PC-9 (cell line): ENCODE measurements at regions not wholly inside any gene's neighbourhood (a gene's known extent, or its start where the extent isn't known, plus 50 kb on each side); places are given as distances from the start of the nearest gene placed in this dataset.

Experiments
- BruUV-seq: library from RNA; stranded (reverse); fragments of 400-500 nt; replicated peaks from 2 replicates; lab custom pipeline; 2021; lab: Mats Ljungman, UMichigan
- CTCF ChIA-PET: fragments of 300-600 bp; sonication (Branson Sonifier 250); formaldehyde crosslinking; loops from one replicate; lab custom pipeline; 2022; ENCODE audit warnings: antibody characterized with exemption; lab: Charles Lee
- POLR2A ChIA-PET: fragments of 300-600 bp; sonication (Branson Sonifier 250); formaldehyde crosslinking; loops from one replicate; lab custom pipeline; 2022; ENCODE audit warnings: antibody characterized with exemption; ENCODE audit not compliant: unreplicated experiment; lab: Charles Lee
- DNase-seq, 2 experiments: peaks; one replicate each; pipeline versions ENCODE4 v3.0.0 to v3.0.0-alpha.2; 2015 to 2022; ENCODE audit warnings: mixed read lengths in 1 of 2
- H2AFZ ChIP-seq: fragments of 200-600 bp; sonication (generic); 2 replicates; pipeline ENCODE4 v1.8.1; 2017; ENCODE audit warnings: antibody characterized with exemption
- H3F3A ChIP-seq: fragments of 200-600 bp; sonication (generic); 2 replicates; pipeline ENCODE4 v1.8.1; 2017; ENCODE audit warnings: antibody characterized with exemption, mild to moderate bottlenecking, low read depth; ENCODE audit not compliant: insufficient read depth
- H3K27ac ChIP-seq: fragments of 200-600 bp; sonication (generic); 2 replicates; pipeline ENCODE4 v1.6.1; 2016; ENCODE audit warnings: mixed run types
- H3K27me3 ChIP-seq: fragments of 200-600 bp; sonication (generic); 2 replicates; pipeline ENCODE4 v1.6.1; 2016; ENCODE audit warnings: low read depth, mixed run types; ENCODE audit not compliant: insufficient read depth
- H3K36me3 ChIP-seq: fragments of 200-600 bp; sonication (generic); 2 replicates; pipeline ENCODE4 v1.6.1; 2016; ENCODE audit warnings: low read depth, mixed run types
- H3K4me1 ChIP-seq: fragments of 200-600 bp; sonication (generic); replicated peaks from 2 replicates; pipeline ENCODE4 v1.6.1; 2016; ENCODE audit warnings: mixed run types; ENCODE audit not compliant: insufficient read depth
- H3K4me2 ChIP-seq: fragments of 200-600 bp; sonication (generic); 2 replicates; pipeline ENCODE4 v1.6.1; 2017; ENCODE audit warnings: mixed run types
- H3K4me3 ChIP-seq: fragments of 200-600 bp; sonication (generic); 2 replicates; pipeline ENCODE4 v1.6.1; 2016; ENCODE audit warnings: mixed run types
- H3K79me2 ChIP-seq: fragments of 200-600 bp; sonication (generic); 2 replicates; pipeline ENCODE4 v1.6.1; 2017; ENCODE audit warnings: low read depth, mixed run types
- H3K9me2 ChIP-seq: fragments of 200-600 bp; sonication (generic); 2 replicates; pipeline ENCODE4 v1.8.1; 2017; ENCODE audit warnings: mild to moderate bottlenecking; ENCODE audit not compliant: insufficient read depth
- H3K9me3 ChIP-seq: fragments of 200-600 bp; sonication (generic); 2 replicates; pipeline ENCODE4 v1.8.1; 2016; ENCODE audit warnings: low read depth; ENCODE audit not compliant: insufficient read depth
- H4K20me1 ChIP-seq: fragments of 200-600 bp; sonication (generic); 2 replicates; pipeline ENCODE4 v1.8.1; 2017; ENCODE audit not compliant: insufficient read depth
- EZH2 ChIP-seq: fragments of 200-600 bp; sonication (generic); IDR thresholded peaks from 2 replicates; pipeline ENCODE4 v1.8.0; 2017; ENCODE audit warnings: antibody characterized with exemption, low read depth
- intact Hi-C: fragments of 100-400 bp; cut with micrococcal nuclease; formaldehyde crosslinking; loops from one replicate; pipeline ENCODE4 v1.10.0; 2022; ENCODE audit not compliant: unreplicated experiment
- TF ChIP-seq, protein P1 (sequence below): fragments of 200-600 bp; sonication (generic); conservative IDR thresholded peaks from 2 replicates; pipeline ENCODE4 v1.6.1; 2017; ENCODE audit warnings: mixed run types, antibody characterized with exemption, mild to moderate bottlenecking, moderate library complexity

DNA sequence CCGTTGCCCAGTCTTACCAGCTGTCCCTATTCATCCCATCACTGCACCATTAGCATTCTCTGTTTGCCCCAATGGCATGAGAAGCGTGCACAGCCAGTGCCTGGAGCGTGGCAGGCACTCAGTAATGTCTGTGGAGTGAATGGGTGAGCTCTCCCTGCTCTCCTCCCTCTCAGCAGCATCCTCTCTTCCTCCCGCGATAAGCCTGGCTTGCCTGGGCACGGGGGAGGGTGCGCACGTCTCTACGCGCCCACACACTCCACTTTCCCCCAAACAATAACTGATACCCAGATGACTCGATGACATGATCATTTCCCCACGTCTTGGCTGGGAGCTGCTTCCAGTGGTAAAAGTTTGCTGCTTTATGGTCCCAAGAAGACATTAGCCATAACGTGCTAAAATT, 81.8 kb upstream of the LINGO1 start:
- ChIA-PET POLR2A (no interaction called here), CTCF (no interaction called here)
- Histone ChIP-seq H3K27ac (no peak overlapping the region), H3K79me2 (no peaks in the 10 kb centered on the region), H3K27me3 (peaks cover 89% of the 10 kb centered on the region), H2AFZ (no peak overlapping the region), H3K4me1 (no peaks in the 10 kb centered on the region), H4K20me1 (no peaks in the 10 kb centered on the region), H3K4me2 (no peak overlapping the region), H3F3A (no peaks in the 10 kb centered on the region), H3K9me3 (no peaks in the 10 kb centered on the region), H3K36me3 (no peaks in the 10 kb centered on the region), H3K4me3 (no peak overlapping the region), H3K9me2 (no peaks in the 10 kb centered on the region)
- intact Hi-C loops: no loop called here
- DNase-seq: no peak
- TF ChIP-seq EZH2: no peak
- TF ChIP-seq, protein P1, sequence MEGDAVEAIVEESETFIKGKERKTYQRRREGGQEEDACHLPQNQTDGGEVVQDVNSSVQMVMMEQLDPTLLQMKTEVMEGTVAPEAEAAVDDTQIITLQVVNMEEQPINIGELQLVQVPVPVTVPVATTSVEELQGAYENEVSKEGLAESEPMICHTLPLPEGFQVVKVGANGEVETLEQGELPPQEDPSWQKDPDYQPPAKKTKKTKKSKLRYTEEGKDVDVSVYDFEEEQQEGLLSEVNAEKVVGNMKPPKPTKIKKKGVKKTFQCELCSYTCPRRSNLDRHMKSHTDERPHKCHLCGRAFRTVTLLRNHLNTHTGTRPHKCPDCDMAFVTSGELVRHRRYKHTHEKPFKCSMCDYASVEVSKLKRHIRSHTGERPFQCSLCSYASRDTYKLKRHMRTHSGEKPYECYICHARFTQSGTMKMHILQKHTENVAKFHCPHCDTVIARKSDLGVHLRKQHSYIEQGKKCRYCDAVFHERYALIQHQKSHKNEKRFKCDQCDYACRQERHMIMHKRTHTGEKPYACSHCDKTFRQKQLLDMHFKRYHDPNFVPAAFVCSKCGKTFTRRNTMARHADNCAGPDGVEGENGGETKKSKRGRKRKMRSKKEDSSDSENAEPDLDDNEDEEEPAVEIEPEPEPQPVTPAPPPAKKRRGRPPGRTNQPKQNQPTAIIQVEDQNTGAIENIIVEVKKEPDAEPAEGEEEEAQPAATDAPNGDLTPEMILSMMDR: no peak
- no TSS peak for BruUV-seq

DNA sequence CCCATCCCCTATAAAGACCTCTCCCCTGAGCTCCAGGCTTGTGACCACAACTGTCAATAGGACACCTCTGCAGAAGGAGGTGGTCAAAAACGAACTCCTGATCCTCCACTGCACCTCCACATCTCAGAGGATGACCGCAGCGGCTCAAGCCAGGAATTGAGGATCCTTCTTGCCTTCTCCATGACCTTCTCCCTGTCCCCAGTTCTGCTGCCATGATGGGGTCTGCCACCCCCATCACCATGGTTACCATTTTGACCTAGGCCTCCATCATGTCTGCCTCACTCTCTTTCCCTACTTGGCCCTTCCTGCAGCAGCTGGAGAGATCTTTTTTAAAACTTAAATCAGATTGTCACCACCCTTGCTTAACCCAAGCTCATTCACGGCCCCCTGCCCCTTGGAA, 81.3 kb upstream of the LINGO1 start:
- no peaks in the 10 kb centered on the region for H3K4me1 ChIP-seq
- intact Hi-C loops: no loop called here
- H3K9me3 ChIP-seq: no peaks in the 10 kb centered on the region
- H3K4me2 ChIP-seq: no peak overlapping the region
- no peaks in the 10 kb centered on the region for H3K9me2 ChIP-seq
- no peak for TF ChIP-seq EZH2
- TF ChIP-seq, protein P1: no peak
- ChIA-PET CTCF (no interaction called here), POLR2A (no interaction called here)
- H3K27me3 ChIP-seq: peaks cover 89% of the 10 kb centered on the region
- H3K27ac ChIP-seq: no peak overlapping the region
- BruUV-seq: no TSS peak
- no peak overlapping the region for H3K4me3 ChIP-seq
- DNase-seq: no peak
- H3K36me3 ChIP-seq: no peaks in the 10 kb centered on the region
- no peak overlapping the region for H2AFZ ChIP-seq
- H3K79me2 ChIP-seq: no peaks in the 10 kb centered on the region
- no peaks in the 10 kb centered on the region for H4K20me1 ChIP-seq
- no peaks in the 10 kb centered on the region for H3F3A ChIP-seq

DNA sequence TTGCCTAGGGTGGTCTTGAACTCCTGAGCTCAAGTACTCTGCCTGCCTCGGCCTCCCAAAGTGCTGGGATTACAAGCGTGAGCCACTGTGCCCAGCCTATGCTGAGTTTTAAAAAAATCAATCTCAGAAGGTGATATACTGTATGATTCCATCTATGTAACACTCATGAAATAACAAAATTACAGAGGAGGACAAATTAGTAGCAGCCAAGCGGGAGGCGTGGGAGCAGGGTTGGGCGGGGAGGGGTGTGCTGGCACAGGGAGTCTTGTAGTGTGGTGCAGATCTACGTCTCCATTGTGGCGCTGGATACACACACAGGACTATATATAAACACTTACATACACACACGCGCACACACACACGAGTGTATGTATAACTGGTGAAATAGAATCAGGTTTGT, 80.6 kb upstream of the LINGO1 start:
- Histone ChIP-seq H3K4me3 (no peak overlapping the region), H3F3A (no peaks in the 10 kb centered on the region), H4K20me1 (no peaks in the 10 kb centered on the region), H3K27ac (no peak overlapping the region), H3K4me2 (no peak overlapping the region), H3K79me2 (no peaks in the 10 kb centered on the region), H3K36me3 (no peaks in the 10 kb centered on the region), H2AFZ (no peak overlapping the region), H3K9me2 (no peaks in the 10 kb centered on the region), H3K9me3 (no peaks in the 10 kb centered on the region), H3K27me3 (peaks cover 89% of the 10 kb centered on the region), H3K4me1 (no peaks in the 10 kb centered on the region)
- no TSS peak for BruUV-seq
- intact Hi-C loops: no loop called here
- CTCF ChIA-PET: no interaction called here
- TF ChIP-seq, protein P1: no peak
- TF ChIP-seq EZH2: no peak
- POLR2A ChIA-PET: no interaction called here
- no peak for DNase-seq
